Activated CD8-positive, alpha-beta memory T cell treated with anti-CD3 and anti-CD28 coated beads for 36 hours (primary cell): ENCODE measurements at regions not wholly inside any gene's neighbourhood (a gene's known extent, or its start where the extent isn't known, plus 50 kb on each side); places are given as distances from the start of the nearest gene placed in this dataset.

Experiments
- CTCF ChIA-PET: fragments of 350-600 bp; sonication (Branson Sonifier 250); formaldehyde crosslinking; loops from one replicate; lab custom pipeline; 2021; ENCODE audit warnings: antibody characterized with exemption; lab: Charles Lee
- POLR2A ChIA-PET: fragments of 350-600 bp; sonication (Branson Sonifier 250); formaldehyde crosslinking; loops from one replicate; lab custom pipeline; 2021; ENCODE audit warnings: antibody characterized with exemption; lab: Charles Lee

DNA sequence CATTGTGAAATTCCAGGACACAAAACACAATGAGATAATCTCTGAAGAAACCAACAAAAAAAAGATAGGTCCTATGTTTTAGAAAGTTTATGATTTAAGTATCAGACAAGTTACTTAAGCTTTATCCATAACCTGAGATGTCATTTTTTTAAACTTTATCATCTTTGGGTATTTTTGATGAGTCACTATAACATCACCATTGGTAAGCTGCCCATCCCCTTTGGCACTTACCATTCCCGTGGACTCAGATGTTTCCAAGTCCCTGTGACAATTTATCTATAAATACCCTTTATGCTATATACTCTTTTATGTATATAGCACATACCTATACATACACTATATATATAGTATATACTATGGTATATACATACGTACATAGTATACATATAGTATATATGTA, 198.9 kb upstream of the GEMIN8 start:
- CTCF ChIA-PET: no interaction called here
- POLR2A ChIA-PET: no interaction called here

DNA sequence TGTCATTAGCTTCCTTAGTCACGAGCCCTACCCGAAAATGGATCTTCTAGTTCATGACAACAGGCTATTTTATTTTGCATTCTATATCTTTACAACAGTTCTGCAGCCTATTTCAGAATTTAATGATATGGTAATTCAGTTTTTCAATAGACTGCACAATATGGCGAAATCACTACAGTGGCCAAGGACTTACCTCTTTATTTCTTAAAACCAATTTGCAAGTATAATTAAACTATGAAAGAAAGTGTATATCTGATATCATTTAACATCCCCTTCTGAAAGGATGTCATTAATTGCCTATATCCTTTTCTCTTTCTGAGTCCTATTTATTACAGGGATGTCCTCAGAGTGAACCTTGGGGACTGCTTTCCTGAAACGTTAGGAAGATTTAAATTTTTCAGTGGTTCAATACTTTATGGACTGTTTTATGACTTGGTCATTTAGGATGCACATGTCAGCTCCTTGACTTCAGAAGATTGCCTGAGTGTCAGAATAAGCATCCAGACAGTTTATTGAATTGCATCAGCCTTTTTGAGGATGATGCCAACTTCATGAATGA, 190.8 kb upstream of the GEMIN8 start:
- ChIA-PET POLR2A (no interaction called here), CTCF (no interaction called here)

DNA sequence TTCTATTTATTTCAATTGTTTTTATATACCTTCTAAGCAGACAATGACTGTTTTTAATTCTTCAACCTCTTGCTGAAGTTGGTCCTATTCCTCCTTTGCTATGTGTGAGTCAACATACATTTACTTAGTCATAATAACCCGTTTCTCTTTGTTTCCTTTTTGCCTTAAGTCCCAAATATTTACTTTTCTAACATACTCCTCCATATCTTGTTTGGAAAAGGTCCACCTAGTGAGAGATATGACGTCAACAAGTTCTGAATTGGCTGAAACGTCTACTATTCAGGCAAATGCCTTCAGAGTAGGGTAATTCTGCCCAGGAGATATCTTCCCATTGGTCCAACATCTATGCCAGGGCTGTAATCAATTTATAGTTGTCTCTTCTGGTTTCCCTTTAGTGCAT, 179.3 kb upstream of the GEMIN8 start:
- POLR2A ChIA-PET: no interaction called here
- CTCF ChIA-PET: no interaction called here

DNA sequence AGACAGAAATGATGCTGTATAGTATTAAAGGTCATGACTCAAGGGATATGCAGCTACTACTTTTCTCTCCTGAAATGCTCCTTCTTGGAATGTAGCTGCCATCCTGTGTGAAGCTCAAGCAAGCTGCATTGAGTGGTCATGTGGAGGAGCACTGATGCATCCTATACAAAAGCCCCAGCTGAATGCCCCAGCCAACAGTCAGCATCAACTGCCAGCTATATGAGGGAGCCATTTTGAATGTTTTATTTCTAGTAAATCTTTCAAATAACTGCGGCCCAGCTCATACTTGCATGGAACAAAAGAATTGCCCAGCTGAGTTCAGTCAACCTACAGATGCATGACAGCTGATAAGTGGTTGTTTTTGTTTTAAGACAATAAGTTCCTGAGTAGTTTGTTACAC, 165.0 kb upstream of the GEMIN8 start:
- CTCF ChIA-PET: no interaction called here
- POLR2A ChIA-PET: no interaction called here

DNA sequence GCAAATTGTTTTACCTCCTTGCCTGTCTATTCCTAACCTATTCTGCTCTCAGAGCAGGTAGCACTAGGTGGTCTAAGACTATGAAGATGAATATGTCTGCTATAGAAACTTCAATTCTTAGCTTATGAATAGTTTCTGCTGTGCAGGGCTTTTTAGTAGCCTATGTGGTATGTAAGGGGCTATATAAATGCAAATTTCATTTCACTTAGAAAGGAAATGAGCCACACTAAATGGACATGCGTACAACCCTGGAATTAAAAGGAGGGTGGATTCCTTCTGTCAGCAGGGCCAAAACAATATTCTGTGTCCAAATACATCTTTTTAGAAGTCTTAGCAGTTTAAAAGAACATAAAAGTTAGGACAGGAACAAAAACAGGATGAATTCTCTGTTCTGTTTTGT, 163.9 kb upstream of the GEMIN8 start:
- POLR2A ChIA-PET: no interaction called here
- CTCF ChIA-PET: no interaction called here

DNA sequence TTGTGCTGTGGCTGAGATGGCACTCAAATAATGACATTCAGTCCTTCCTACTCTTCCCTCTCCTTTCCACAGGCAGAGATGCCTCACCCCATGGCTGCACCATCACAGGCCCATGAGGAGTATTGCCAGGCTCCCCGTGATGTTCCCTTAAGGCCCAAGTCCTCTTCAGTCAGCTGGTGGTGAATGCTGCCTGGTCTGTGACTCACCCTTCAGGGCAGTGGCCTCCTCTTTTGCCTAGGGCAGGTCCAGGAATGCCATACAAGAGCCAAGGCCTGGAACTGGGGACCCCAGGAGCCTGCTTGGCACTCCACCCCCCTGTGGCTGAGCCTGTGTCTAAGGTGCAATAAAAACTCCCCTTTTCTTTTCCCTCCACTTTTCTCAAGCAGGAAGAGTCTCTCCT, 144.2 kb upstream of the GEMIN8 start:
- CTCF ChIA-PET: no interaction called here
- POLR2A ChIA-PET: no interaction called here

DNA sequence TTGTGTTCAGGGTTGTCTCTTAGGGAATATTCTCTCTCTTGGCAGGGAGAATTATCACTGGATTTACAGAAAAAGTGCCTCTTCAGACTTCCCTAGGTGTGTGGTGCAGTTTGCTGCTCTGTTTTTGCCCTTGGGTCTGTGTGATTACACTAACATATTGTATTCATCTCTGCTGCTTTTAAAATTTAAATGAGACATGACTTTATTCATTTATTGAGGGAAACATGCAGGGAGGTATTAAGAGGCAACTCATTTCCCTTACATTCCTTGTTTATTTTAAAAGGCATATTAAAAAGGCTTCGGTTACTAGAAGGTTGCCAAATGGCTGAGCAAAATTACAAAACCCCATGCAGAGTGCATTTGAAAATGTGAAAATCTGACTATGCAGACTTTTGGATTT, 135.1 kb upstream of the GEMIN8 start:
- CTCF ChIA-PET: no interaction called here
- POLR2A ChIA-PET: no interaction called here

DNA sequence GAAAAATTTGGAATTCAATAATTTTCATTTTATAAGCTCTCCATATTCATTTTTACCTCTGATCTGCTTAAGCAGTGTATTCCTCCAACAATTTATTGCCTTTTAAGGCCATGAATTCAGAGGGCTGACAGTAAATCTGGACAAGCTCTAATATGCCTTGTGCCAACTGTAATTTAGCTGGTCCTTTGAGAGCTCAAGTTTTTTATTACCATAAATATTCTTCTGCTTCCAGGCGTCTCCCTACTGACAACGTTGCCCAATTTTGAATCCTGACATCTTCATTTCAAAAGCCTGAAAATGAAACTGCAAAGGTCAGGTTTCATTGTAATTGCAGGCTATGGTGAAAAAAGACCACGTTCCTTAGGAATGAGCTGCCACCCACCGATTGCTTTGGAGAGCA, 95.8 kb upstream of the GEMIN8 start:
- POLR2A ChIA-PET: no interaction called here

DNA sequence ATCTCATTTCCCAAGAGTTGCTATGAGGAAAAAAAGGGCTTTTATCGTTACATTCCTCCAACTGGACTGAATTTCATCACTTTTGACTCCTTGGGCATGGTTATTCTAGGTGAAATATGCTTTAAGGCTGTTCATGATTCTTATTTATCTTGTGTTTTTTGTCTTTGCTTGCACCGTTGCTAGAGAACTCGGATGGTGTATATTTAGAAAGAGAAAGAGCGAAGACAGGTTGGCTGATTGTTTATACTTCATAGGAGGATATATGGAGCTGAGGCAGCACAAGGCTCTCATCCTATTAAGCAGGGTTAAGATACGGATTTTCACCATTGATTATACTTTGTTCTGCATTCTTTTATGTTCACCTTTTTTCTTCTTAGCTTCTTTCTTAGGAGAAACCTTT, 94.9 kb upstream of the GEMIN8 start:
- POLR2A ChIA-PET: no interaction called here
- CTCF ChIA-PET: no interaction called here

More for the DNA sequence above, 95.8 kb upstream of the GEMIN8 start:
- CTCF ChIA-PET: no interaction called here

DNA sequence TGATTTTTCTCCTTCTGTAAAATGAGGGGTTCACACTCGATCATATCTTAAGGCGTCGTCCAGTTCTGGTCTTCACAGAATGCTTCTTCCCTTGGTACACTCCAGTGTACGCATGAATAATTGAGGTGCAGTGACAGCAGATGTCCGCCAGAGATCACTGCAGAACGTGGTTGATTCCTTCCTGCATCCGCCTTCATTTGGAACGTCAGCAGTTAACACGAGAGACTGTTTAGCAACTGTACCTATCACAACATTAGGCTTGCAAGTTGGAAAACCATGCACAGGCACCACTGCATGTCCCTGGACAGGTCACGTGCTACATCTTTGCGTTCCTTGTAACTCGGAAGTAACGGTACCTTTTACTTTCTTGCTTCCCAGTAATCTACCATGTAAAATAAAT, 66.0 kb upstream of the GEMIN8 start:
- POLR2A ChIA-PET: no interaction called here
- CTCF ChIA-PET: no interaction called here

DNA sequence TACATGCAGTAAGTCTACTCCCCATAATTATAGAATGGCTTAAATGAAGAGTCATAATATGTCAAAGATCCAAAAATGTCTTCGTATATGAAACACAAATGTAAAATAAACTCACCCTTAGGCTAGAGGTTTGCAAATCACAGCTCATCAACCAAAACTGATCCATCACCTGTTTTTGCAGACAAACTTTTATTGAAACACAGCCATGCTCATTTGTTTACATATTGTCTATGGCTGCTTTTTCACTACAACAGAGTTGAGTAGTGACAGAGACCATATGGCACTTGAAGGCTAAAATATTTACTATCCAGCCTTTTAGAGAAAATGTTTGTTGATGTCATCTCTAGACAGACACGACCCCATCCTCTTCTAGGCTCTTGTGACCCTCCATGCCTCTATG, 64.5 kb upstream of the GEMIN8 start:
- ChIA-PET CTCF (no interaction called here), POLR2A (no interaction called here)

DNA sequence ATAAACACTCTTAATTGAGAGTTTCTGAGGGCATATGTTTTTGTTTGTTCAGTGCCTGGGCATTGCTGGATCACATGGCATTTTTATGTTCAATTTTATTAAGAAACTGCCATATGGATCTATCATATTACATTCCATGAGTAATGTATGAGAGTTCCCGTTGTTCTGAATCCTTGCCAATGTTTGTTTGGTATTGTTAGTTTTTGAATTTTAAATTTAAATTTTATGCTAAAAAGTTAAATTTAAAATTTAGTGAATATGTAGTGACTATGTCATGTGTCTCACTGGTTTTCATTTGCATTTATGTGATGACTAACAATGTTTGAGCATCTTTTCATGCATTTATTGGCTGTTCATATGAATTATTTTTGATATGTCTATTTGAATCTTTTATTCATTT, 54.8 kb upstream of the GEMIN8 start:
- ChIA-PET CTCF (no interaction called here), POLR2A (no interaction called here)

DNA sequence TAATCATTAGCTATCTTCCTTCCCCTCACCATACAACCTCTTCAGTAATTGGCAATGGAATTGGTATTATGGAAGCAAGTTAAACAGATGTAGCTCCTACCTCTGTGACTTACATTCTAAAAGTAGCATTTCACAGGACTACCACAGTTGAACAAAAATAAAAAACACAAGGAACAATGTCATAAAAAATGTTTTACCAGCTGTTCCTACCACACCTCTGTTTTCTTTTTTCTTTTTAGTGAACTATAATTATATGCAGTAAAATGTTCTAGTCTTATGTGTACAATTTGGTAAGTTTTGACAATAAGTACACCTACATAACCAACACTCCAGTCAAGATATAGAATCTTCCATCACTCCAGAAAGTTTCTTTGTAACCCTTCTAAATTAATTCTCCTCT, 54.1 kb upstream of the GEMIN8 start:
- ChIA-PET POLR2A (no interaction called here), CTCF (no interaction called here)

DNA sequence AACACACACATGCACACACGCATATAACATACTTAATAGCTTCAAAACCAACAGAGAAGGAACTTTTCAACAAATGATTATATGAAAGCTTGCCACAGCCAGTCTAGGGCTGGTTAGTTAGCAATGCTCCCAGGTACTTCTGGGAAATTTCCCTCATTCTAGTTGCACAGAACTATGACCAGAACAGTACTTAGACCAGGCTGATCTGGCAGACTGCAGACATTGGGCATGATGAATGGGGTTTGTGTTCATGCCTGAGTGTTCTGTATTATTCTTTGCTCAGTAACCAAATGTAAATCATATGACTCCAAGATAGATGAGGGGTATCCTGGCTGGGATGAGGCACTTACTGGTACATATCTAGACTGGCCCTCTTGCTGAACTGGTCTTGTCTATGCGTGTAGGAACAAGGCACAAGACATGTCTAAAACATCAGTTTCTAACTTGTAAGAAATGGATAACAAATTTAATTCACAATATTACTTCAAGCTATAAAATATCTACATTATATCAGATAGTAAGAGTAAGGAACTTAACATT, 50.3 kb upstream of the GEMIN8 start:
- CTCF ChIA-PET: no interaction called here

More for the DNA sequence above, 50.3 kb upstream of the GEMIN8 start:
- POLR2A ChIA-PET: no interaction called here
